OCI-LY1 (cell line): ENCODE measurements at regions not wholly inside any gene's neighbourhood (a gene's known extent, or its start where the extent isn't known, plus 50 kb on each side); places are given as distances from the start of the nearest gene placed in this dataset.

Experiments
- EZH2 ChIP-seq: fragments of 200-600 bp; sonication (generic), shearing (Covaris generic); IDR thresholded peaks from 2 replicates; pipeline ENCODE4 v1.8.0; 2017; ENCODE audit warnings: borderline replicate concordance, mixed run types, mild to moderate bottlenecking, antibody characterized with exemption, low read length, moderate library complexity, mixed read lengths
- TF ChIP-seq, protein P1 (sequence below): fragments of 200-600 bp; sonication (generic), shearing (Covaris generic); IDR thresholded peaks from 2 replicates; pipeline ENCODE4 v1.5.1; 2017; ENCODE audit warnings: mild to moderate bottlenecking, antibody characterized with exemption, low read length, moderate library complexity, mixed read lengths

DNA sequence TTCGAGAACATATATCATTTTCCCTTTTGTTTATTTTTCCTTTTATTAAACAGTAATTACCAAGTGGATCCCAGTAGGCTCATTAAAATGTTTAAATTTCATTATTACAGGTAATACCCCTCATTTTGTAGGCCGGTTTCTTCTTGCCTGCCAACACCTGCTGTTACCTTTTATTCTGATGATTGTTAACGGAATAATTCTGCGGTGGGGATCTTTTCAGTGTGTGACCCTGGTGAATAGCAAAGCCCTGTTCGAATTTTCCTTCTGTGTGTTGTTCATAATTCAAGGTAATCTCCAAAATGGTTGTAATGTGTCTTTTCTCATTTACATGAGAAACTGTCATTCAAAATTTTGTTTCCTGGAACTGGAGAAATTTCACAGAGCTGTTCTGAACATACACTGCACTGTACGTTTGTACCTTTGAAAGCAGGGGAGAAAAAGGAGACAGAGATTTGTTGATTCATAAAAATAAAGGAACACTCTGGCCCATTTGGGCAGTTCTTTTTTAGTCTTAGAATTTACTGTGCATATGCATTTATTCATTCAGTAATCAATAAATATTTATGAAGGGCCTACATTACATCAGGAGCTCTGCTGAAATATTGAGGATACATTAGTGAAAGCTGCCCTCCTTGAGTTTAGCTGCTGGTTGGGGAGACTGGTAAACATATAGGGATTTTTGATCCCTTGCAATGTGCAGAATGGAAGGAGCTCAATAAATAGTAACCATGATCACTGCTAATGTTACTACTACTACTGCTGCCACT is 502.0 kb downstream of the QKI start:
- TF ChIP-seq, protein P1, sequence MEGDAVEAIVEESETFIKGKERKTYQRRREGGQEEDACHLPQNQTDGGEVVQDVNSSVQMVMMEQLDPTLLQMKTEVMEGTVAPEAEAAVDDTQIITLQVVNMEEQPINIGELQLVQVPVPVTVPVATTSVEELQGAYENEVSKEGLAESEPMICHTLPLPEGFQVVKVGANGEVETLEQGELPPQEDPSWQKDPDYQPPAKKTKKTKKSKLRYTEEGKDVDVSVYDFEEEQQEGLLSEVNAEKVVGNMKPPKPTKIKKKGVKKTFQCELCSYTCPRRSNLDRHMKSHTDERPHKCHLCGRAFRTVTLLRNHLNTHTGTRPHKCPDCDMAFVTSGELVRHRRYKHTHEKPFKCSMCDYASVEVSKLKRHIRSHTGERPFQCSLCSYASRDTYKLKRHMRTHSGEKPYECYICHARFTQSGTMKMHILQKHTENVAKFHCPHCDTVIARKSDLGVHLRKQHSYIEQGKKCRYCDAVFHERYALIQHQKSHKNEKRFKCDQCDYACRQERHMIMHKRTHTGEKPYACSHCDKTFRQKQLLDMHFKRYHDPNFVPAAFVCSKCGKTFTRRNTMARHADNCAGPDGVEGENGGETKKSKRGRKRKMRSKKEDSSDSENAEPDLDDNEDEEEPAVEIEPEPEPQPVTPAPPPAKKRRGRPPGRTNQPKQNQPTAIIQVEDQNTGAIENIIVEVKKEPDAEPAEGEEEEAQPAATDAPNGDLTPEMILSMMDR: no peak
- TF ChIP-seq EZH2: no peak
